AG04450 (cell line): ENCODE measurements at regions not wholly inside any gene's neighbourhood (a gene's known extent, or its start where the extent isn't known, plus 50 kb on each side); places are given as distances from the start of the nearest gene placed in this dataset.

Experiments used
- CTCF ChIA-PET: fragments of 300-600, 350-600 bp; formaldehyde crosslinking; extraction: SDS; loops from one replicate; lab custom pipeline; 2022; ENCODE audit warnings: antibody characterized with exemption, inconsistent platforms; lab: Charles Lee
- POLR2A ChIA-PET: fragments of 350-600 bp; formaldehyde crosslinking; extraction: SDS; loops from one replicate; lab custom pipeline; 2021; ENCODE audit warnings: antibody characterized with exemption, inconsistent platforms; lab: Yijun Ruan, JAX
- DNase-seq: peaks from one replicate; pipeline ENCODE4 v3.0.0-alpha.2; 2011; ENCODE audit warnings: low read depth, low spot score
- H3K27ac ChIP-seq: one replicate; pipeline ENCODE4 v1.5.1; 2012; ENCODE audit warnings: low read depth, low read length, control low read depth
- H3K27me3 ChIP-seq: one replicate; pipeline ENCODE4 v1.6.0; 2012; ENCODE audit warnings: low read length; ENCODE audit not compliant: control insufficient read depth, insufficient read depth
- H3K4me3 ChIP-seq: 2 replicates; pipeline ENCODE4 v1.5.1; 2011; ENCODE audit warnings: mild to moderate bottlenecking, low read depth, low read length, control low read depth
- H3K9me3 ChIP-seq: 2 replicates; pipeline ENCODE4 v1.5.1; 2012; ENCODE audit warnings: low read length; ENCODE audit not compliant: control insufficient read depth, insufficient read depth
- CTCF ChIP-seq: IDR thresholded peaks from 2 replicates; pipeline ENCODE4 v1.5.1; 2011; ENCODE audit warnings: low read depth, low read length, control low read depth, inconsistent platforms

- no peak for DNase-seq
- Histone ChIP-seq H3K27me3 (no peaks in the 10 kb centered on the region), H3K27ac (no peak overlapping the region), H3K9me3 (no peaks in the 10 kb centered on the region; the same call in 1 of the 2 replicates), H3K4me3 (no peak overlapping the region)
- TF ChIP-seq CTCF, result no peak
- POLR2A ChIA-PET, result no interaction called here
- CTCF ChIA-PET, result no interaction called here
These were observed 1257.8 kb downstream of the MAT2B start for GRCh38 chr5:164763206-164763605.

GRCh38 chr5:164772122-164772521 is 1266.7 kb downstream of the MAT2B start:
- H3K4me3 ChIP-seq, result no peak overlapping the region
- no peak for DNase-seq
- ChIA-PET CTCF (no interaction called here), POLR2A (no interaction called here)
- TF ChIP-seq CTCF, result no peak
- H3K9me3 ChIP-seq, result no peaks in the 10 kb centered on the region; the same call in 1 of the 2 replicates
- H3K27me3 ChIP-seq, result no peaks in the 10 kb centered on the region
- no peak overlapping the region for H3K27ac ChIP-seq

- POLR2A ChIA-PET, result no interaction called here
- DNase-seq, result no peak
- Histone ChIP-seq H3K27ac (no peak overlapping the region), H3K4me3 (no peak overlapping the region), H3K9me3 (peaks cover 5% of the 10 kb centered on the region), H3K27me3 (no peaks in the 10 kb centered on the region)
- no peak for TF ChIP-seq CTCF
- CTCF ChIA-PET, result no interaction called here
These were observed 1278.8 kb downstream of the MAT2B start for GRCh38 chr5:164784230-164784629.

GRCh38 chr5:164798110-164798509 is 1292.7 kb downstream of the MAT2B start:
- Histone ChIP-seq H3K27me3 (no peaks in the 10 kb centered on the region), H3K4me3 (no peak overlapping the region), H3K27ac (no peak overlapping the region), H3K9me3 (peaks cover 9% of the 10 kb centered on the region; the same call in 1 of the 2 replicates)
- POLR2A ChIA-PET, result no interaction called here
- no peak for DNase-seq
- CTCF ChIA-PET, result no interaction called here
- no peak for TF ChIP-seq CTCF

- ChIA-PET POLR2A (no interaction called here), CTCF (no interaction called here)
- no peak overlapping the region for H3K27ac ChIP-seq
- no peak for TF ChIP-seq CTCF
- no peak overlapping the region for H3K4me3 ChIP-seq
- no peaks in the 10 kb centered on the region for H3K27me3 ChIP-seq
- DNase-seq, result no peak
- H3K9me3 ChIP-seq, result peaks cover 9% of the 10 kb centered on the region; the same call in 1 of the 2 replicates
These were observed 1294.0 kb downstream of the MAT2B start for GRCh38 chr5:164799391-164799790.
